ENCODE measurements at regions not wholly inside any gene's neighbourhood (a gene's known extent, or its start where the extent isn't known, plus 50 kb on each side); places are given as distances from the start of the nearest gene placed in this dataset.

GRCh38 chr12:25025951-25026490, 77.1 kb upstream of the BCAT1 start:
- no peaks in the 10 kb centered on the region for H3K4me1 ChIP-seq
- no peaks in the 10 kb centered on the region for H3K36me3 ChIP-seq
- WGBS, 2 donors = 94 to 98% methylated on average over 1 of the region's 1 CpG
- H3K4me3 ChIP-seq = no peak overlapping the region
- H3K9me3 ChIP-seq = no peaks in the 10 kb centered on the region
- no peaks in the 10 kb centered on the region for H3K27me3 ChIP-seq
- no peak for ATAC-seq (ENCODE audit: low FRiP score in 2 of 2)
- H3K27ac ChIP-seq = no peak overlapping the region
- no peak for DNase-seq
- no peak for TF ChIP-seq EP300 (IDR thresholded peaks at IDR 0.05)
- no peak for TF ChIP-seq POLR2AphosphoS5 (IDR thresholded peaks at IDR 0.05)
- TF ChIP-seq POLR2A (IDR thresholded peaks at IDR 0.05) = no peak
- TF ChIP-seq CTCF (IDR thresholded peaks at IDR 0.05) = no peak

- DNase-seq = no peak
- H3K9me3 ChIP-seq = no peaks in the 10 kb centered on the region
- no peak overlapping the region for H3K4me3 ChIP-seq
- no peaks in the 10 kb centered on the region for H3K27me3 ChIP-seq
- TF ChIP-seq EP300 (IDR thresholded peaks at IDR 0.05) = no peak
- TF ChIP-seq POLR2AphosphoS5 (IDR thresholded peaks at IDR 0.05) = no peak
- no peak for TF ChIP-seq CTCF (IDR thresholded peaks at IDR 0.05)
- no peak for TF ChIP-seq POLR2A (IDR thresholded peaks at IDR 0.05)
- no peak for ATAC-seq (ENCODE audit: low FRiP score in 2 of 2)
- H3K27ac ChIP-seq = no peak overlapping the region
- no peaks in the 10 kb centered on the region for H3K4me1 ChIP-seq
- 74 to 78% methylated on average over 4 of the region's 4 CpGs for WGBS, 2 donors
- H3K36me3 ChIP-seq = no peaks in the 10 kb centered on the region
Observed at GRCh38 chr12:25025260-25025659, 76.4 kb upstream of the BCAT1 start.

- Histone ChIP-seq H3K4me3 (no peak overlapping the region), H3K27ac (no peak overlapping the region), H3K4me1 (no peaks in the 10 kb centered on the region), H3K9me3 (peaks cover 0 to 11% (median 8%) of the 10 kb centered on the region in 4 donors), H3K36me3 (no peaks in the 10 kb centered on the region), H3K27me3 (no peaks in the 10 kb centered on the region)
- no peak for TF ChIP-seq POLR2AphosphoS5 (IDR thresholded peaks at IDR 0.05)
- TF ChIP-seq EP300 (IDR thresholded peaks at IDR 0.05) = no peak
- TF ChIP-seq POLR2A (IDR thresholded peaks at IDR 0.05) = no peak
- TF ChIP-seq CTCF (IDR thresholded peaks at IDR 0.05) = no peak
- no peak for DNase-seq
- ATAC-seq (ENCODE audit: low FRiP score in 2 of 2) = no peak
- whole genome bisulfite sequencing, 2 donors = 70 to 81% methylated on average over 4 of the region's 4 CpGs
Observed at GRCh38 chr12:25023808-25024207, 74.9 kb upstream of the BCAT1 start.

- DNase-seq (no peak), ATAC-seq (ENCODE audit: low FRiP score in 2 of 2) (no peak)
- peaks cover 0 to 12% (median 9%) of the 10 kb centered on the region in 4 donors for H3K9me3 ChIP-seq
- 81 to 89% methylated on average over 7 of the region's 7 CpGs for WGBS, 2 donors
- H3K4me1 ChIP-seq = no peaks in the 10 kb centered on the region
- no peak overlapping the region for H3K27ac ChIP-seq
- H3K4me3 ChIP-seq = no peak overlapping the region
- no peaks in the 10 kb centered on the region for H3K36me3 ChIP-seq
- TF ChIP-seq CTCF (IDR thresholded peaks at IDR 0.05) (no peak), POLR2AphosphoS5 (IDR thresholded peaks at IDR 0.05) (no peak), EP300 (IDR thresholded peaks at IDR 0.05) (no peak), POLR2A (IDR thresholded peaks at IDR 0.05) (no peak)
- no peaks in the 10 kb centered on the region for H3K27me3 ChIP-seq
Observed at GRCh38 chr12:25020621-25021243, 71.8 kb upstream of the BCAT1 start.

GRCh38 chr12:25018146-25018545, 69.2 kb upstream of the BCAT1 start:
- Histone ChIP-seq H3K4me1 (no peaks in the 10 kb centered on the region), H3K27me3 (no peaks in the 10 kb centered on the region), H3K27ac (no peak overlapping the region), H3K4me3 (no peak overlapping the region), H3K9me3 (peaks cover 0 to 12% (median 9%) of the 10 kb centered on the region in 4 donors), H3K36me3 (no peaks in the 10 kb centered on the region)
- TF ChIP-seq EP300 (IDR thresholded peaks at IDR 0.05) = no peak
- no peak for TF ChIP-seq CTCF (IDR thresholded peaks at IDR 0.05)
- 97 to 100% methylated on average over 3 of the region's 3 CpGs for WGBS, 2 donors
- no peak for DNase-seq
- no peak for ATAC-seq (ENCODE audit: low FRiP score in 2 of 2)

Data from upper lobe of left lung (tissue), 6 donors.